Keratinocyte (primary cell): ENCODE measurements at regions not wholly inside any gene's neighbourhood (a gene's known extent, or its start where the extent isn't known, plus 50 kb on each side); places are given as distances from the start of the nearest gene placed in this dataset.

Experiments used
- DNase-seq: peaks from one replicate; pipeline ENCODE4 v3.0.0-alpha.2; 2011; ENCODE audit warnings: low read depth, missing footprints, low spot score
- FAIRE-seq: peaks from 2 replicates; lab custom pipeline; 2011; peaks lifted over from hg19 to GRCh38; lab: Jason Lieb, UNC
- H2AFZ ChIP-seq: 2 replicates; pipeline ENCODE4 v1.6.0; 2012; ENCODE audit warnings: low read length, control low read depth, inconsistent platforms; ENCODE audit not compliant: control insufficient read depth
- H3K27ac ChIP-seq: 2 replicates; pipeline ENCODE4 v1.5.1; 2011; ENCODE audit warnings: low read length; ENCODE audit not compliant: control insufficient read depth, insufficient read depth
- H3K27me3 ChIP-seq: 3 replicates; pipeline ENCODE4 v1.6.0; 2011; ENCODE audit warnings: low read length; ENCODE audit not compliant: control insufficient read depth, insufficient read depth; ENCODE audit errors: extremely low read depth
- H3K36me3 ChIP-seq, 2 experiments: 2 replicates in 1 of 2; 3 replicates in 1 of 2; pipeline ENCODE4 v1.5.1; 2011; ENCODE audit warnings: low read length in 2 of 2, mild to moderate bottlenecking in 1 of 2; ENCODE audit not compliant: control insufficient read depth in 2 of 2, insufficient read depth in 2 of 2; ENCODE audit errors: extremely low read depth in 1 of 2
- H3K4me1 ChIP-seq: 3 replicates; pipeline ENCODE4 v1.5.1; 2011; ENCODE audit warnings: low read length; ENCODE audit not compliant: control insufficient read depth, insufficient read depth; ENCODE audit errors: extremely low read depth
- H3K4me2 ChIP-seq: 3 replicates; pipeline ENCODE4 v1.6.0; 2011; ENCODE audit warnings: low read depth, low read length; ENCODE audit not compliant: control insufficient read depth, insufficient read depth; ENCODE audit errors: extremely low read depth
- H3K4me3 ChIP-seq, 3 experiments: fragments of 200-600 bp in 1 of 3; sonication (generic) in 1 of 3; 2 replicates in 2 of 3; 3 replicates in 1 of 3; pipeline ENCODE4 v1.5.1; 2011 to 2016; ENCODE audit warnings: low read length in 3 of 3, mild to moderate bottlenecking in 3 of 3, control low read depth in 2 of 3, inconsistent platforms in 1 of 3, low read depth in 1 of 3, mixed read lengths in 1 of 3, mixed run types in 1 of 3, moderate library complexity in 1 of 3; ENCODE audit not compliant: control insufficient read depth in 2 of 3, insufficient read depth in 2 of 3; ENCODE audit errors: extremely low read depth in 1 of 3
- H3K79me2 ChIP-seq: 2 replicates; pipeline ENCODE4 v1.6.0; 2012; ENCODE audit warnings: low read length; ENCODE audit not compliant: control insufficient read depth, insufficient read depth
- H3K9ac ChIP-seq: 3 replicates; pipeline ENCODE4 v1.6.0; 2011; ENCODE audit warnings: low read length; ENCODE audit not compliant: control insufficient read depth, insufficient read depth; ENCODE audit errors: extremely low read depth
- H3K9me1 ChIP-seq: 3 replicates; pipeline ENCODE4 v1.6.0; 2011; ENCODE audit warnings: low read length; ENCODE audit not compliant: control insufficient read depth, insufficient read depth; ENCODE audit errors: extremely low read depth
- H3K9me3 ChIP-seq: 2 replicates; pipeline ENCODE4 v1.5.1; 2012; ENCODE audit warnings: low read depth, low read length; ENCODE audit not compliant: control insufficient read depth
- H4K20me1 ChIP-seq: 3 replicates; pipeline ENCODE4 v1.6.0; 2011; ENCODE audit warnings: low read length; ENCODE audit not compliant: control insufficient read depth, insufficient read depth; ENCODE audit errors: extremely low read depth
- CTCF ChIP-seq, 3 experiments: IDR thresholded peaks in 1 of 3; conservative IDR thresholded peaks in 1 of 3; optimal IDR thresholded peaks in 1 of 3; 2 replicates in 2 of 3; 3 replicates in 1 of 3; pipeline versions ENCODE3 to v1.5.1; 2011; ENCODE audit warnings: low read length in 3 of 3, mild to moderate bottlenecking in 3 of 3, moderate library complexity in 2 of 3, control low read depth in 1 of 3, inconsistent platforms in 1 of 3; ENCODE audit not compliant: insufficient read depth in 2 of 3; ENCODE audit errors: extremely low read depth in 1 of 3
- EZH2 ChIP-seq: IDR thresholded peaks from one replicate; pipeline ENCODE4 v1.6.1; 2012; ENCODE audit warnings: inconsistent platforms, mild to moderate bottlenecking, low read length, moderate library complexity
- dilution Hi-C: fragments of 300-500 bp; cut with MboI; formaldehyde crosslinking; loops from one replicate; pipeline ENCODE4 v1.7.0; 2020; ENCODE audit warnings: low sequenced_read_pairs; ENCODE audit not compliant: extremely low pct_ligation_motif_present

- no peaks in the 10 kb centered on the region for H4K20me1 ChIP-seq
- no peaks in the 10 kb centered on the region for H3K27me3 ChIP-seq
- no peak overlapping the region for H3K9ac ChIP-seq
- no peaks in the 10 kb centered on the region for H3K9me1 ChIP-seq
- no peak overlapping the region for H3K4me2 ChIP-seq
- H3K4me3 ChIP-seq: no peak overlapping the region
- H3K4me1 ChIP-seq: no peaks in the 10 kb centered on the region
- no peaks in the 10 kb centered on the region for H3K36me3 ChIP-seq
- FAIRE-seq: no peak
- no peaks in the 10 kb centered on the region for H3K9me3 ChIP-seq
- H3K27ac ChIP-seq: no peak overlapping the region
- dilution Hi-C loops: no loop called here
- DNase-seq: no peak
- H3K79me2 ChIP-seq: no peaks in the 10 kb centered on the region
- H2AFZ ChIP-seq: no peak overlapping the region
- no peak for TF ChIP-seq EZH2
- TF ChIP-seq CTCF (optimal IDR thresholded peaks at IDR 0.05 in 1 of 3, IDR thresholded peaks at IDR 0.05 in 1 of 3, conservative IDR thresholded peaks at IDR 0.05 in 1 of 3; ENCODE audit: extremely low read depth in 1 of 3, insufficient read depth in 2 of 3, low read length in 3 of 3): no peak
Measured at GRCh38 chr6:86142326-86142725, 499.6 kb upstream of the SYNCRIP start.

GRCh38 chr6:86128130-86128814, 485.6 kb upstream of the SYNCRIP start:
- dilution Hi-C loops: no loop called here
- Histone ChIP-seq H3K9me3 (peaks cover 2% of the 10 kb centered on the region), H3K9ac (no peak overlapping the region), H3K36me3 (no peaks in the 10 kb centered on the region), H3K27me3 (no peaks in the 10 kb centered on the region), H2AFZ (no peak overlapping the region), H4K20me1 (no peaks in the 10 kb centered on the region), H3K27ac (no peak overlapping the region), H3K79me2 (no peaks in the 10 kb centered on the region), H3K4me2 (no peak overlapping the region), H3K9me1 (no peaks in the 10 kb centered on the region), H3K4me3 (no peak overlapping the region), H3K4me1 (no peaks in the 10 kb centered on the region)
- no peak for TF ChIP-seq EZH2
- TF ChIP-seq CTCF (optimal IDR thresholded peaks at IDR 0.05 in 1 of 3, IDR thresholded peaks at IDR 0.05 in 1 of 3, conservative IDR thresholded peaks at IDR 0.05 in 1 of 3; ENCODE audit: extremely low read depth in 1 of 3, insufficient read depth in 2 of 3, low read length in 3 of 3): no peak
- FAIRE-seq (no peak), DNase-seq (no peak)
